GM19452 (cell line): ENCODE measurements at regions not wholly inside any gene's neighbourhood (a gene's known extent, or its start where the extent isn't known, plus 50 kb on each side); places are given as distances from the start of the nearest gene placed in this dataset.

Experiments used
- ATAC-seq: cut with Tn5 transposase; IDR thresholded peaks from one replicate; pipeline ENCODE4 v1.9.1; 2021; ENCODE audit not compliant: unreplicated experiment

DNA sequence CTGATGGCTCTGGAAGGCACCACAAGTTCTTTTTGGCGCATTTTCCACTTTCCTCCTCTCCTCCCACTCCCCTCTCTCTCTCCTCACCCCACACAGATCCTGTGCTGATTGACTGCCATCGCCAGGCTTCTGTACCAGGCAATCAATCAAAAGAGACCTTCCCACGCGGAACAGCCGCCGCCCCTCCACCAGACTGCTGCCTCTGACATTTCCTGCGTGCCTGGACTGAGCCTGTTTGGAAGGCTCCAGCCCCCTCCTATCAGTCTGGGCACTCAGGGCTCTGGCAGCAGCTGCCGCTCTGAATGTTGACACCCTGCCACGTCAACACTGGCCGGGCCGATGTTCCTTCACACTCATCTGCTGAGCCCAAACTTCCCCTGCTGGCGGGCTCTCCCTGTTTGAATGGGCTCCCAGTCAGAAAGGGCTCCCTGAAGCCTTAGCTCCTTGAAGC lies 467.7 kb downstream of the EPHA4 start:
- ATAC-seq = no peak

DNA sequence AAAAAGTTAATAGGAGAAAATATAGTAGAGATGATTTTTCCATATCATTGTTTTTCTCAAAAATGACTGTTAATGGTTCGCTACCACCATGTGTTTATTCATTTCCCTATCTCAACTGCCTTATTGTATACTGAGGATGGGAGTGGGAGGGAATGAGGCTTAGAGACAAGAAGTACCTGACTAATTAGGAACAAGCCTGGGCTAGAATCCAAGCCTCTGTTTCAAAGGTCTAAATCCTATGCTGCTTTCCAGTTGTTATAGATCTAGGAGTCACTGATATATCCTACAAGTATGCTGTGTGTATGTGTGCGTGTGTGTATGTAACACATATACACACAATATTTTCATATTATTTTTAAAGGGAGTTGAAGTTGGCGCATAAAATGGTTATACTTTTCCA lies 465.9 kb downstream of the EPHA4 start:
- no peak for ATAC-seq

DNA sequence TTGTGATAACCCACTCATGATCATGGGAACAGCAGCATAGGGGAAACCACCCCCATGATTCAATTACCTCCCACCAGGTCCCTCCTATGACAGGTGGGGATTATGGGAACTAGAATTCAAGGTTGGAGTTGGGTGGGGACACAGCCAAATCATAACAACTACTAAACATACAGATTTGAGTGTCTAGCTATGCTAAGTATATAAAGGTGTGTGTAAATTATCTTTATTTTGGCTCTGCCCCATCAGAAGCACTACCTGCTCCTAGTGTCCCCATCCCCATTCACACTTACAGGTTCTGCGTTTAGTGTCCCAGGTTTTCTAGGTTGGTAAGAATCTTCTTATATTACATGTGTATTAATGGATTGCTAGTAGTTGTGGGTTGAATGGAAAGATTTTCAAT lies 464.7 kb downstream of the EPHA4 start:
- no peak for ATAC-seq

DNA sequence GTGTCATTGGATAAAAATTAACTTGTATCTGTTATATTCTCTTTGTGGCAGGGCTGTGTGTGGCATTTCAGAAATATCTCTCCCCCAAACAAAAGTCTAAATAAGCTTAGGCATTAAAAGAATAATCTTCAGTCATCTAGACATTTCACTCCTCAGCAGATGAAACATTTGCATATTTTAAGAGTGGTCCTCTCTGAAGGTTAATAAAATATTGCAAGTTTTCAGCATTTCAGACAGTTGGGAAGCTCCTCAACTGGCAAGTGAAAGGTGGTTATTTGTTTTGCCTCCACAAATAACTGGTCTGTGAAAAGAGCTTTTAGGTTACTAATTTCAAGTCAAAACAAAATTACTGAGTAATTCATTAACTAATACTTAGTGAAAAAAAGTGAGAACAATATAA lies 462.6 kb downstream of the EPHA4 start:
- no peak for ATAC-seq

GRCh38 chr2:221111739-221112138 lies 460.4 kb downstream of the EPHA4 start:
- ATAC-seq = no peak

DNA sequence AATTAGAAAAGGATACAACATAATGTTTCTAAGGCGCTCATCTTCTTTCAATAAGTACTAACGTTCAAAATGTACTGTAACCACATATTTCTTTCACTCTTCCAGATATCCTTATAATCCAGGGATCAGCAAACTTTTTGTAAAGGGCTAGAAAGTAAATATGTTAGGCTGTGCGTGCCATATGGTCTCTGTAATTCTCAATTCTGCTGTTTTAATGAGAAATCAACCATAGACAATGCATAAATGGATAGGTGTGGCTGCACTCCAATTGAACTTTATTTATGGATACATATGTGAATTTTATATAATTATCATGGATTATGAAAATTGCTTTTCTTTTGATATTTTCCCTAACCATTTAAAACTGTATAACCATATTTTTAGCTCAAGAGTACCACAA lies 459.4 kb downstream of the EPHA4 start:
- ATAC-seq = no peak

- ATAC-seq = no peak
Observed at GRCh38 chr2:221115944-221116343, 456.2 kb downstream of the EPHA4 start.

GRCh38 chr2:221120643-221121042 lies 451.5 kb downstream of the EPHA4 start:
- no peak for ATAC-seq

DNA sequence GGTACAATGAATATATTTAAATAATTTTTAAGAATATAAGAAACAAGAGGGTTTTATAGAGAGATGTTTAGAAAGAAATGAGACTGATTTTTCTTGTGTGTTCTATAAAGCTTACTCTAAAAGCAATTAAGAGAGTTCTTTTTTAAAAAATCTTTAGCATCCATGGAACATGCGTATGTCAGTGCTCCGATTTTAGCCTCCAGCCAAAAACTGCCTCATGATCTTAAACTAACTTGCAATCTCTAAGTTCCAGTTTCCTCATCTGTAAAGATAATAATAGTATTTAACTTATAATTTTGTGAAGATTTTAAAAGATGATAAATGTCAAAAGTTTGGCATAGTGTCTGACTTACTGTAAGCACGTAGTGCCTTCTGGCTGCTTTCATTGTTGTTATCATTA lies 448.7 kb downstream of the EPHA4 start:
- ATAC-seq = no peak

DNA sequence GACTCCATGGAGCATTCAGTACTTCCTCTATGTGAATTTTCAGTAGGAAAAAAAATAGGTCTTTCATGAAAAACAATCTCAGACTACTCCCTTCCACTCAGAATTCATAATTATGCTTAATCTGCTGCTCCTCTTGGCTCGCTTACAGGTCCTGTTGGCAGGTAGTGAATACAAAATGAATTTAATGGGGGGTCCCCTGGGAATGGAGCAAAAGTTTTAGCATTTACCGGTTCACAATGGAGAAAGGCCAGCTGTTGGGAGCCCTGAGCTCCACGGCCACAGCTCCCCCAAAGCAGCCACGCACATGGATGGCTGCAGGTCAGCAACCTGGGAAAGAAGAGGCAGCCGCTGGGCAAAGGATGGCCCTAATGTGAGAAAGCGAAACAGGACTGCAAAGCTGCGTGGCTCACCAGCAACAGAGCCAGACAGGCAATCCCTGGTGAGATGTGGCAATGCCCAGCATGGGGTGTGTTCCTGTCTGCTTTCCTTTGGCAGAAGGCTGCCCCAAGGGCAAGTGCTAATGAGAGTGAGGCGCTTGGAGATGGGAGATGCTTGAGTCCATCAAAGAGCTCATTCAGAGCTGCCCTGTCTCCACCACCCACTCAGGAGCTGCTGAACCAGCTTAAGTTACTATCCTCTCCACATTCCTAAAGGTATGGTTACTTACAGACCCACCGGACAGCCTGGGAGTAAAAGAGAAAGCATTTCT lies 447.4 kb downstream of the EPHA4 start:
- ATAC-seq = no peak

- no peak for ATAC-seq
Observed at GRCh38 chr2:221125691-221126090, 446.4 kb downstream of the EPHA4 start.

DNA sequence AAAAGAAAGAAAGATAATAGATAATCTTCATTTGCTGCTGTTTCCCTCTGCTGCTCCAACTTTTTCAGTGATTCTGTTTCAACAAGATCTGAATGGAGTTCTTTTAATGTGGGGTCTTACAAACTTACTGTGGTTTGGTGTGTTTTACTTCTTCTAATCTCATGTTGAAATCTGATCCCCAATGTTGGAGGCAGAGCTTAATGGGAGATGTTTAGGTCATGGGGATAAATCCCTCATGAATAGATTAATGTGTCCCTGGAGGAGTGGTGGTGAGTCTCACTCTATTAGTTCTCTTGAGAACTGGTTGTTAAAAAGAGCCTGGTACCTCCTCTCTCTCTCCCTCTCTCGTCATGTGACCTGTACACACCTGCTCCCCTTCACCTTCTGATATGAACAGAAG lies 442.4 kb downstream of the EPHA4 start:
- no peak for ATAC-seq

DNA sequence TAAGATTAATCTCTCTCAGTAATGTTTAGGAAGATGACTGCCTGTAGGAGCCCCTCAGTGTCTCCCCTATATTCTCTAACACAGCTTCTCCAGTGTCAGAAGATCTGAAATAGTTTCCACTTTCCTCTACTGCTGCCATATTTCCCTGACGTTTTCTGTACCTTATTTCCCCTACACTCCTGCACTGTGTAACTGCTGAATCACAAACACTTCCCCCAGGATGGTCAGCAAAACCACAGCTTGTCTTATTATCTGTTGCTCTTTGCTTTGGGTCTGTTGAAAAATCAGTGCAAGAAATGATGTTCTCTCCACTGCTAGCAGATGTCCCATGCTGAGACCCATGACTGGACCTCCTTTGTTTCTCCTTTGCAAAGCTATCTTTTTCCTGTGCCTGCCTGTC lies 441.7 kb downstream of the EPHA4 start:
- ATAC-seq = no peak

GRCh38 chr2:221133941-221134340 lies 438.2 kb downstream of the EPHA4 start:
- no peak for ATAC-seq

DNA sequence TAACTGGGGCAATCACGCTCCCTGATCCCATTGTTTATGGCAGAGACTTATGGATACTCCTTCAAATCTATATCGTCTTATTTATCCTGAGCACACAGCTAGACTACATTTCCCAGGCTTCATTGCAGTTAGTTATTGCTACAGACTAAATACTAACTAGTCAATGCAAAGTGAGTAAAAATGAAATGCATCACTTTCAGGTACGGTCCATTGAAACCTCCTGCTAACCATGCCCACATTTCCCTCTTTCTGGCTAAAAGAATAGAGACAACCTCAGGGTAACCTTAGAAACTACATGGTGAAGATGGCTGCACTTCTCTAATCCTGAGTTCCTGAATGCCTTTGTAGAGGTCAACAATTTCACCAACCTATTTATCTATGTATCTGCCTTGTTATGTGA lies 437.4 kb downstream of the EPHA4 start:
- ATAC-seq = no peak

- no peak for ATAC-seq
Observed at GRCh38 chr2:221135699-221136098, 436.4 kb downstream of the EPHA4 start.

GRCh38 chr2:221137385-221137784 lies 434.7 kb downstream of the EPHA4 start:
- no peak for ATAC-seq

GRCh38 chr2:221142341-221142740 lies 429.8 kb downstream of the EPHA4 start:
- no peak for ATAC-seq

DNA sequence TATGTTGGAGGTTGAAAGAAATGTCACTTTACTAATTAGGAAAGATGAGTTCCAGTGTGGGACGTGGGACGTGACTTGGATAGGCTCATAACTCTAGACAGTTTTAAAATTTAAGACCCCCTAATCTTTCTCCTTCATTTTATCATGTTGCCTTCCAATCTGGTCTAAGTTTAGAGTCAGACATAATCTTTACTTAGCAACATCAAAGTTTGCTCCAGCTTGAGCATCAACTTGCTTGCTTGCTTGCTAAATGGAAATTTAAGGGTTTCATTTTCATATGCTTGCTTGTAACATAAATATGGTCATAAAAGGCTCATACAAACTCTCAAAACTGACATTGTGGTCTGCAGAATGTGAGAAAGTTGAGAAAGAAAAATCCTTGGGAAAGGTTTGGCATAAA lies 428.9 kb downstream of the EPHA4 start:
- ATAC-seq = no peak

- ATAC-seq = no peak
Observed at GRCh38 chr2:221144909-221145308, 427.2 kb downstream of the EPHA4 start.

GRCh38 chr2:221145396-221145795 lies 426.7 kb downstream of the EPHA4 start:
- ATAC-seq = no peak

DNA sequence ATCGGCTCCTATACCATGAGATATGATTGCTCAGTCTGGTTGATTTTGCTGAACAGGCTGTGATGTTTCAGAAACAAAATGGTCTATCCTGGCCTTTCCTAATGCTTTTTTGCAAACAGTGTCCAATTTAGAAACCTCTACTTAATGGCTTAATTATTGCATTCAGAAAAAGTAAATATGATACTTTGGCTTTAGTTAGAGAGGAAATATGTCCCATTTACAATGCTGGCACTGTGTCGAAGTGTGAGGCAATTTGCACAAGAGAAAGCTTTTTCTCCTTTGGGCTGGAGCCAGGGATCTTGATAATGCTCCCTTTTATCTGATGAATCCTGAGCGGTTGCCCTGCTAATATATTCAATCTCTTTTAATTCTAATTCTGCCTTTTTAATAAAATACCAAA lies 418.9 kb downstream of the EPHA4 start:
- ATAC-seq = no peak

DNA sequence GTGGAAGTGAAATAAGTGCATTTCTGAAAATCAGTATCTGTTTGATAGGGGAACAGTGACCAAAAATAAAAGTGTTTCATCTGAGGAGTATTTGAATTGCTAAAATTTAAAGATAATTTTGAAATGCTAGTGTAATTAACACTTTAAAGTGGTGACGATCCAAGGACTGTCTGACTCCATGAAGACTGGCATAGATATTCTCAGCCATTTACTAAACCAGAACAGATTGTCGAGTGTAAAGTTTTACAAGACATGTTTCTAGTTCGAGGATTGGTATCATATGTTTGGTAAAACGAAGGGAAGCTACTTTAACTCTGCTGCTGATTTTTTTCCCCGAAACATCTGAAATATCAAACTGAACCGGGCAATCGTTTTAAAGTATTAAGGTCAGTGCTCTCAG lies 417.9 kb downstream of the EPHA4 start:
- no peak for ATAC-seq
